ENCODE measurements at regions not wholly inside any gene's neighbourhood (a gene's known extent, or its start where the extent isn't known, plus 50 kb on each side); places are given as distances from the start of the nearest gene placed in this dataset.

DNA sequence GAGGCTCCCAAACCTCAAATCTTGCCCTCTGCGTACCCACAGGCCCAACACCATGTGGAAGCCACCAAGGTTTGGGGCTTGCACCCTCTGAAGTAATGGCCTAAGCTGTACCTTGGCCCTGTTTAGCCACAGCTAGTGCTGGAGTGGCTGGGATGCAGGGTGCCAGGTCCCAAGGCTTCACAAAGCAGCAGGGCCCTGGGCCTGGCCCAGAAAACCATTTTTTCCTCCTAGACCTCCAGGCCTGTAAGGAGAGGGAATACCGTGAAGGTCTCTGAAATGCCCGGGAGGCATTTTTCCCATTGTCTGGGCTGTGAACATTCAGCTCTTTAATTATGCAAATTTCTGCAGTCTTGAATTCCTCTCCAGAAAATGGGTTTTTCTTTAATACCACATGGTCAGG lies 223.7 kb upstream of the CCN2 start:
- TF ChIP-seq POLR2A (IDR thresholded peaks at IDR 0.05; ENCODE audit: low read depth, low read length) = no peak
- TF ChIP-seq TAF1 (IDR thresholded peaks at IDR 0.05; ENCODE audit: low read depth, low read length) = no peak
- TF ChIP-seq POLR2AphosphoS5 (IDR thresholded peaks at IDR 0.05; ENCODE audit: low read depth, low read length) = no peak
- TF ChIP-seq POU2F2 (IDR thresholded peaks at IDR 0.05; ENCODE audit: low read depth, low read length) = no peak
